ENCODE measurements at regions not wholly inside any gene's neighbourhood (a gene's known extent, or its start where the extent isn't known, plus 50 kb on each side); places are given as distances from the start of the nearest gene placed in this dataset.

DNA sequence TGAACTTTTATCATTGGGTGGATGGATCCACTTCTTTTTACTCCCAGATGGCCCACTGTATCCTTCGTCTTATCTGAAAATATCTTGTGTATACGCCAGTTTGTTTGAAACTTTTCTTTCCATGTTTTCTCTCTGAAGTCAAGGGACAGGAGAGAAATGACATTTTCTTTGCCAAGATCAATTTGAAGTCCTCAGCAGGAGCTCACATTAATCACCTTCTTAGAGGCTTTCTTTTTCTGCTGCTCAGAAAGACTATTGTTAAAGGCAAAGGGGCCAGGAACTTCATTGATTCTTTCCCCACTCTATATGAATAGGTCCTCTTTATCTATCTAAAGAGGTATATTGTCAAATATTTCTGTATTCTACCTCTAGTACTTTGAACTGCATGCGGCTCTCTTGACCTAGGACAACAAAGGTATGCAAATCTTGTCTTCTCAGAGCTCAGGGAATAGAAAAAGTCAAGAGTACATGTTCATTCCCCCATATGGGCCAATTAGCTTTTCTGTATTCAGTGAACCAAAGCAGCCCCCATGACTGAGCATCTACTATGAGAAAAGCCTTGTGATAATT is 583.3 kb downstream of the HS3ST4 start:
- no peak overlapping the region for H3K4me3 ChIP-seq (ENCODE audit: low read depth, low read length)
- TF ChIP-seq, protein P1, sequence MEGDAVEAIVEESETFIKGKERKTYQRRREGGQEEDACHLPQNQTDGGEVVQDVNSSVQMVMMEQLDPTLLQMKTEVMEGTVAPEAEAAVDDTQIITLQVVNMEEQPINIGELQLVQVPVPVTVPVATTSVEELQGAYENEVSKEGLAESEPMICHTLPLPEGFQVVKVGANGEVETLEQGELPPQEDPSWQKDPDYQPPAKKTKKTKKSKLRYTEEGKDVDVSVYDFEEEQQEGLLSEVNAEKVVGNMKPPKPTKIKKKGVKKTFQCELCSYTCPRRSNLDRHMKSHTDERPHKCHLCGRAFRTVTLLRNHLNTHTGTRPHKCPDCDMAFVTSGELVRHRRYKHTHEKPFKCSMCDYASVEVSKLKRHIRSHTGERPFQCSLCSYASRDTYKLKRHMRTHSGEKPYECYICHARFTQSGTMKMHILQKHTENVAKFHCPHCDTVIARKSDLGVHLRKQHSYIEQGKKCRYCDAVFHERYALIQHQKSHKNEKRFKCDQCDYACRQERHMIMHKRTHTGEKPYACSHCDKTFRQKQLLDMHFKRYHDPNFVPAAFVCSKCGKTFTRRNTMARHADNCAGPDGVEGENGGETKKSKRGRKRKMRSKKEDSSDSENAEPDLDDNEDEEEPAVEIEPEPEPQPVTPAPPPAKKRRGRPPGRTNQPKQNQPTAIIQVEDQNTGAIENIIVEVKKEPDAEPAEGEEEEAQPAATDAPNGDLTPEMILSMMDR (IDR thresholded peaks at IDR 0.05; ENCODE audit: control insufficient read depth, extremely low read depth, insufficient read depth): no peak

DNA sequence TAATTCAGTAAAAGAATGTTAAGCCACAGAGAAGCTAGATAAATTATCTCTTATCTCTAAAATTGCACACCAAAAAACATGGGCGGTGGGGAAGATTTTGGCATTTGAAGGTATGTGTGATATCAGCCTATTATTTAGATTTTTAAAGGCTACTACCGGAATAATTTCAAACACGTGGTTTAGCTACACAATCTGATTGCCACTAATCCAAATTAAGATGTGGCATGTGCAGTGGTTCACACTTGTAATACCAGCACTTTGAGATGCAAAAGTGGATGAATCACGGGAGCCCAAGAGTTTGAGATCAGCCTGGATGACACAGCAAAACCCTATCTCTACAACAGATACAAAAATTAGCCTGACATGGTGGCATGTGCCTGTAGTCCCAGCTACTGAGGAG is 584.5 kb downstream of the HS3ST4 start:
- TF ChIP-seq, protein P1 (IDR thresholded peaks at IDR 0.05; ENCODE audit: control insufficient read depth, extremely low read depth, insufficient read depth): no peak
- no peak for DNase-seq (ENCODE audit: low read depth)
- no peak overlapping the region for H3K4me3 ChIP-seq (ENCODE audit: low read depth, low read length)

More for the DNA sequence above, 583.3 kb downstream of the HS3ST4 start:
- no peak for DNase-seq (ENCODE audit: low read depth)

DNA sequence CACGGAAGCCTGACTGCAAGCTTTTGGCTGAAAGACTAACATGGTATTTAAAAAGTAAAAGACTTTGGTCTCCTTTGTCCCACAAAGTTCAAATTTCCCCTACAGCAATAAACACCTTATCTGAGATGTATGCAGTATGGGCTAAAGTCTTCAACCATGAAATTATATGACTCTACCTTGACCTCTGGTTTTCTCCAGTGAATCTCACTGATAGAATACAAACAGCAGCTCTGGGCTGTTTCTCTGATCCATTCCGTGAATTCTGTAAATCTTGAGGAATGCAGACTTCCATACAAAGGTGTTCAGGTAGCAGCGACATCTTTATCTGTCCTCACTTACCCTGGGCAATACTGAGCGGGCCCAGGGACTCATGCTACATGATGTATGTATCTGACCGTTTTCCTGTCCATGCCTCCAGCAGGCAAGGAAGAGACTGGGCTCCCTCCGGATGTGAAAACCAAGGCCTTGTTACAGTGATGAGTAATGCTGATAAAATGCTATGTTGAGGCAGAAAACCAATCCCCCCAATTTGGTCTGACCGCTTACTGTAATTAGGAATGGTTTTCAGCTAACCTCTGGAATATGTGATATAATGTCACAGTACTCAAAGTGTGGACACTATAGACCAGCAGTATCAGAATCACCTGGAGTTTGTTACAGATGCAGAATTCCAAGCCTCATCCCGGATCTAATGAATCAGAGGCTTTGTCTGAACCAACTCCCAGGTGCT is 589.8 kb downstream of the HS3ST4 start:
- DNase-seq (ENCODE audit: low read depth): no peak
- TF ChIP-seq, protein P1 (IDR thresholded peaks at IDR 0.05; ENCODE audit: control insufficient read depth, extremely low read depth, insufficient read depth): no peak
- H3K4me3 ChIP-seq (ENCODE audit: low read depth, low read length): no peak overlapping the region

DNA sequence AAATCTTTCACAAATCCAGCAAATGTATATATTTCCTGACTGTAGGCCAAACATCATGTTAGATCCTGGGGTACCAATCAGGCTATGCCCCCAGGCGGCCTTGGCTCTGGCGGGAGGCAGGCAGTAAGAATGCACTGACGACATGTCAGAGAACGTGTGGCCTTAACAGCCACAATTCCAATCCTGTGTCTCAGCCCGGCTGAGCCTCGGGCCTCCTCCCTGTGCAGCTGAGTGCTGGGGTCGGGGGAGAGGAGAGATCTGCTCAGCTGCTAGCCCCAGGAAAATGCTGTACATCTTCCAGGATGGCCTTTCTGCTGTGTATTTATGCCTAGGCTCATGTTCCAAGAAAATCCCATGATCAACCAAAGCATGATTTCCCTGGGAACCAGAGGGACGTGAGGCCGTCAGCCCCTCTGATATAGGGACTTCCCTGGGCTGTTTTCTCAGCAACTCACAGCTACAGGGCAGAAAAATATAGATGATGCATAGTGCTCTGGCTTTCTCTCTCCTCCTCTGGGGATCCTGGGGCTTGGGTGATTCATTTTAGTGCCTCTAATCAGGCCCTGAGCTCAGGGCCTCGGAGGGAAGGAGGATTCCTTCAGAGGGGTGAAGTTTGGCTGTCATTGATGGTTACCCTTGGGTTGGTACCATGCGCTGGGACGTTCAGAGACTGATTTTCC is 604.0 kb downstream of the HS3ST4 start:
- TF ChIP-seq, protein P1 (IDR thresholded peaks at IDR 0.05; ENCODE audit: control insufficient read depth, extremely low read depth, insufficient read depth): no peak
- H3K4me3 ChIP-seq (ENCODE audit: low read depth, low read length): no peak overlapping the region
- no peak for DNase-seq (ENCODE audit: low read depth)

DNA sequence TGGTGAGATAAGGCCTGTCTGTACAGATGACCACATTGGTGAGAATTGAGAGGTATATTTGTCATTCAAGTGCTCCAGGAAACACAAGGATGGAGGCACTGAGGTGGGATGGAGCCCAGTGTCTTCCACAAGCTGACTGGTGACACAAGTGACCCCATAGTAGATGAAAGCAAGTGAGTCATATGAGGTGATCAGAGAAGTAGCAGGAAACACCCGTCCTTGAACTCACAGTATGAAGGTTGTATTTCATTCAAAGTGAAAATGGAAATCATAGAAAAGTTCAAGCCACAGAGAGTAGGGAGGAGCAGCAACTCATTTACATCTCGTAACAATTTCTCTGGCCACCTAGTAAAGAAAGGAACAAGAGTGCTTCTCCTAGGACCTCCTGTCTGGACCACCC is 609.8 kb downstream of the HS3ST4 start:
- DNase-seq (ENCODE audit: low read depth): no peak
- no peak overlapping the region for H3K4me3 ChIP-seq (ENCODE audit: low read depth, low read length)
- TF ChIP-seq, protein P1 (IDR thresholded peaks at IDR 0.05; ENCODE audit: control insufficient read depth, extremely low read depth, insufficient read depth): no peak

DNA sequence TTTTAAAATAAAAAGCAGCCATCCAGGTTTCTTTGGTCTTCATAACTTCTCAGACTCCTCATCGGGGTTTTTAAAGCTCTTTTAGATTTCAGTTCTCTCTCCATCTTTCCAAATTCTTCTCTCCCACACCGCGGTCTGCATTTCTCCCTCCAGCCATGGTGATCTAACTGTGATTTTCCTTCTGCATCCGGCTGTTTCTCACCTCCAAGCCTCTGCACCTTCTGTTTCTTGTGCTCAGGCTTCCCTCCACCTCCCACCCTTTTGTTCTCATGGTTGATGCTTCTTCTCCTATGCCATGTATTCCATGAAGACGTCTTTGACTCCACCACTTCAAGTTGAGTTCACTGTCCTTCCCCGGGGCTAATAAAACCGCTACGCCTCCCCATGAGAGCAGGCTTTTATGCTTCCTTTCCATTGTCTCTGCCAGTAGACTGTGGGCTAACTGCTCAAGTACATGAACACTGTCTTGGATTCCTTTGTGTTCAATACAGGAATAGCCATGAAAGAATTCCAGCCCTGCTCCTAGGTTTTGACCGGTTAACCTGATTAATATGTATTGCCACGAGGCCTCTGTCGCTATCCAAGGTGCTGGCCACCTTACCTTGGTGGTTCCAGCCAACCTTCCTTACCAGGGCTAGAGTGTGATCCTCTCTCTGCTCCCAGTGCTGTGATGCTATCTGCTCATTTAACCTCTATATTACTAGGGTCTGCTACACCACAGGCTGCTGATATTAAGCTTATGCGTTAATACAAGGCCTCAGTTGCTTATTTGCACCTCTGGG is 625.1 kb downstream of the HS3ST4 start:
- DNase-seq (ENCODE audit: low read depth): no peak
- H3K4me3 ChIP-seq (ENCODE audit: low read depth, low read length): no peak overlapping the region
- TF ChIP-seq, protein P1 (IDR thresholded peaks at IDR 0.05; ENCODE audit: control insufficient read depth, extremely low read depth, insufficient read depth): no peak
